Keratinocyte (primary cell): ENCODE measurements at regions not wholly inside any gene's neighbourhood (a gene's known extent, or its start where the extent isn't known, plus 50 kb on each side); places are given as distances from the start of the nearest gene placed in this dataset.
"Not testable (repeated sequence)": the region's sequence is repeated elsewhere in the genome, so short reads cannot be mapped to it uniquely, and the experiment has no call there.

Experiments used
- DNase-seq: peaks from one replicate; pipeline ENCODE4 v3.0.0-alpha.2; 2011; ENCODE audit warnings: low read depth, missing footprints, low spot score
- FAIRE-seq: peaks from 2 replicates; lab custom pipeline; 2011; peaks lifted over from hg19 to GRCh38; lab: Jason Lieb, UNC
- H2AFZ ChIP-seq: 2 replicates; pipeline ENCODE4 v1.6.0; 2012; ENCODE audit warnings: low read length, control low read depth, inconsistent platforms; ENCODE audit not compliant: control insufficient read depth
- H3K27ac ChIP-seq: 2 replicates; pipeline ENCODE4 v1.5.1; 2011; ENCODE audit warnings: low read length; ENCODE audit not compliant: control insufficient read depth, insufficient read depth
- H3K27me3 ChIP-seq: 3 replicates; pipeline ENCODE4 v1.6.0; 2011; ENCODE audit warnings: low read length; ENCODE audit not compliant: control insufficient read depth, insufficient read depth; ENCODE audit errors: extremely low read depth
- H3K36me3 ChIP-seq, 2 experiments: 2 replicates in 1 of 2; 3 replicates in 1 of 2; pipeline ENCODE4 v1.5.1; 2011; ENCODE audit warnings: low read length in 2 of 2, mild to moderate bottlenecking in 1 of 2; ENCODE audit not compliant: control insufficient read depth in 2 of 2, insufficient read depth in 2 of 2; ENCODE audit errors: extremely low read depth in 1 of 2
- H3K4me1 ChIP-seq: 3 replicates; pipeline ENCODE4 v1.5.1; 2011; ENCODE audit warnings: low read length; ENCODE audit not compliant: control insufficient read depth, insufficient read depth; ENCODE audit errors: extremely low read depth
- H3K4me2 ChIP-seq: 3 replicates; pipeline ENCODE4 v1.6.0; 2011; ENCODE audit warnings: low read depth, low read length; ENCODE audit not compliant: control insufficient read depth, insufficient read depth; ENCODE audit errors: extremely low read depth
- H3K4me3 ChIP-seq, 3 experiments: fragments of 200-600 bp in 1 of 3; sonication (generic) in 1 of 3; 2 replicates in 2 of 3; 3 replicates in 1 of 3; pipeline ENCODE4 v1.5.1; 2011 to 2016; ENCODE audit warnings: low read length in 3 of 3, mild to moderate bottlenecking in 3 of 3, control low read depth in 2 of 3, inconsistent platforms in 1 of 3, low read depth in 1 of 3, mixed read lengths in 1 of 3, mixed run types in 1 of 3, moderate library complexity in 1 of 3; ENCODE audit not compliant: control insufficient read depth in 2 of 3, insufficient read depth in 2 of 3; ENCODE audit errors: extremely low read depth in 1 of 3
- H3K79me2 ChIP-seq: 2 replicates; pipeline ENCODE4 v1.6.0; 2012; ENCODE audit warnings: low read length; ENCODE audit not compliant: control insufficient read depth, insufficient read depth
- H3K9ac ChIP-seq: 3 replicates; pipeline ENCODE4 v1.6.0; 2011; ENCODE audit warnings: low read length; ENCODE audit not compliant: control insufficient read depth, insufficient read depth; ENCODE audit errors: extremely low read depth
- H3K9me1 ChIP-seq: 3 replicates; pipeline ENCODE4 v1.6.0; 2011; ENCODE audit warnings: low read length; ENCODE audit not compliant: control insufficient read depth, insufficient read depth; ENCODE audit errors: extremely low read depth
- H3K9me3 ChIP-seq: 2 replicates; pipeline ENCODE4 v1.5.1; 2012; ENCODE audit warnings: low read depth, low read length; ENCODE audit not compliant: control insufficient read depth
- H4K20me1 ChIP-seq: 3 replicates; pipeline ENCODE4 v1.6.0; 2011; ENCODE audit warnings: low read length; ENCODE audit not compliant: control insufficient read depth, insufficient read depth; ENCODE audit errors: extremely low read depth
- dilution Hi-C: fragments of 300-500 bp; cut with MboI; formaldehyde crosslinking; loops from one replicate; pipeline ENCODE4 v1.7.0; 2020; ENCODE audit warnings: low sequenced_read_pairs; ENCODE audit not compliant: extremely low pct_ligation_motif_present

- H3K4me2 ChIP-seq, H3K27me3 ChIP-seq, FAIRE-seq, H3K4me3 ChIP-seq, H3K4me1 ChIP-seq, H3K36me3 ChIP-seq, H3K27ac ChIP-seq, H3K9me3 ChIP-seq, H3K9ac ChIP-seq, H3K79me2 ChIP-seq, DNase-seq, H3K9me1 ChIP-seq, H4K20me1 ChIP-seq, H2AFZ ChIP-seq, dilution Hi-C loops: not testable (repeated sequence)
These were observed 104.2 kb upstream of the FOXD4L5 start for GRCh38 chr9:65389216-65389615.

DNA sequence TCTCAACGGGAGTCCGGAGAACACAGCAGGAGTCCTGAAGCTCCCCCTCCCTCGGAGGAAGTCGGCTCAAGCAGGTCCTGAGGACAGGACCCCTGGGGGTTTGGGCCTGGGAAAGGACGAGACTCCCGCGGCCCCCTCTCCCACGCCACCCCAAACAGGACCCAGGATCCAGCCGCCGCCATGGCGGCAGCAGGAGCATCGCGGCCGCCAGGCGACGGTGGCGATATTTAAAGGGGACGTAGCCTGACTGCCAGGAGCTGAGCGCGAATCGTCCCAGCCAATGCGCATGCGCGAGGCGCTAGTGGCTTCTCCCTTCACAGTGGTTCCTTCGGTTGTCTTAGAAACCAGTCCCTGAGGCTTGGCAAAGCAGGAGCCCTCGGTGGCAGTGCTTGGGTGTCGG is 101.7 kb upstream of the FOXD4L5 start:
- H3K9ac ChIP-seq, result peak overlapping the region; percentile 37

DNA sequence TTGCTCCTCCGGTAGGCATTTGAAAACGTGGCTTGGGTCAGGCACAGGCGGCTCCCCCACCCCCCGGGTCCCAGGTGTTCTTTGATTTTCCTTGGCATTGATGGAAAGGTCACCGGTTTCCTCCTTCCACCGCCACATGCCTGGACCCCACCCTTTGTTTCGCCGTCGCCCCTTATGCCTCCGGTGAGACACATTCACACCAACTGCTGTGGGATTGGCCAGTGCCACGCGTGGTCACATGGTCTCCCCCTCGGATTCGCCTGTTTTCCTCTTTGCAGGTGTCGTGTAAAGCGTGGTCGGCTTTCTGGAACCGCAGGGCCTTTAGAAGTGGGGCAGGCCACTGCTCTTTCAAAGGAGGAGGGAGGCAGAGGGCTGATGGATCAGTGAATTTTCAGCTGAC is 101.2 kb upstream of the FOXD4L5 start:
- H3K9me3 ChIP-seq, FAIRE-seq, H3K36me3 ChIP-seq, DNase-seq, H3K9me1 ChIP-seq, H4K20me1 ChIP-seq, H3K27ac ChIP-seq, H3K4me3 ChIP-seq, dilution Hi-C loops, H3K79me2 ChIP-seq, H3K4me1 ChIP-seq, H2AFZ ChIP-seq, H3K9ac ChIP-seq, H3K4me2 ChIP-seq, H3K27me3 ChIP-seq: not testable (repeated sequence)

More for the DNA sequence above, 101.7 kb upstream of the FOXD4L5 start:
- H3K27me3 ChIP-seq, H3K4me1 ChIP-seq, H3K36me3 ChIP-seq, DNase-seq, H3K79me2 ChIP-seq, H3K9me1 ChIP-seq, H3K9me3 ChIP-seq, dilution Hi-C loops, FAIRE-seq, H4K20me1 ChIP-seq: not testable (repeated sequence)
- peak overlapping the region; percentile 30 for H2AFZ ChIP-seq
- peak overlapping the region; percentile 45 for H3K4me2 ChIP-seq
- peak overlapping the region in 2 of 3 experiments; percentile 20 to 33 for H3K4me3 ChIP-seq
- peak overlapping the region; percentile 40 for H3K27ac ChIP-seq

- H3K36me3 ChIP-seq, H3K4me3 ChIP-seq, dilution Hi-C loops, DNase-seq, H3K27me3 ChIP-seq, H3K4me2 ChIP-seq, H3K9me3 ChIP-seq, H3K27ac ChIP-seq, H3K9ac ChIP-seq, H3K4me1 ChIP-seq, FAIRE-seq, H2AFZ ChIP-seq, H3K79me2 ChIP-seq, H3K9me1 ChIP-seq, H4K20me1 ChIP-seq: not testable (repeated sequence)
These were observed 100.6 kb upstream of the FOXD4L5 start for GRCh38 chr9:65385655-65386024.

DNA sequence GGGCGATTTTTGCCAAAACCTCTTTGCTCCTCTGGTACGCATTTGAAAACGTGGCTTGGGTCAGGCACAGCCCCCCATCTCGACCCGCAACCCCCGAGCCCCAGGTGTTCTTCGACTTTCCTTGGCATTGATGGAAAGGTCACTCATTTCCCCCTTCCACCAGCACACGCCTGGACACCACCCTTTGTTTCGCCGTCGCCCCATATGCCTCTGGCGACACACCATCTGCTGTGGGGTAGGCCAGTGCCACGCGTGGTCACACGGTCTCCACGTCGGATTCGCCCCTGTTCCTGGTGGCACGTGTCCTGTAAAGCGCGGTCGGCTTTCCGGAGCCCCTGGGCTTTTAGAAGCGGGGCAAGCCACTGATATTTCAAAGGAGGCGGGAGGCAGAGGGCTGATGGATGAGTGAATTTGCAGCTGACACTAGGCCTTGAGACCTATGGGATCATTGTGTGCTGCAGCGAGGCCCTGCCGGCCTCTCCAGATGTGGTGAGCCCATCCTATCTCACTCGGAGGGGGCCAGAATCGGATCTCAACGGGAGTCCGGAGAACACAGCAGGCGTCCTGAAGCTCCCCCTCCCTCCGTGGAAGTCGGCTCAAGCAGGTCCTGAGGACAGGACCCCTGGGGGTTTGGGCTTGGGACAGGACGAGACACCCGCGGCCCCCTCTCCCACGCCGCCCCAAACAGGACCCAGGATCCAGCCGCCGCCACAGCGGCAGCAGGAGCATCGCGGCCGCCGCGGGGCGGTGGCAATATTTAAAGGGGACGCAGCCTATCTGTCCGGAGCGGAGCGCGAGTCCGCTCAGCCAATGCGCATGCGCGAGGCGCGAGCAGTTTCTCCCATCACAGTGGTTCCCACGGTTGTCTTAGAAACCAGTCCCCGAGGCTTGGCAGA is 100.0 kb upstream of the FOXD4L5 start:
- H3K4me2 ChIP-seq, H2AFZ ChIP-seq, DNase-seq, H3K9me3 ChIP-seq, H3K36me3 ChIP-seq, H3K27ac ChIP-seq, H4K20me1 ChIP-seq, FAIRE-seq, H3K4me3 ChIP-seq, H3K79me2 ChIP-seq, dilution Hi-C loops, H3K9me1 ChIP-seq, H3K4me1 ChIP-seq, H3K9ac ChIP-seq, H3K27me3 ChIP-seq: not testable (repeated sequence)
